ENCODE measurements at regions not wholly inside any gene's neighbourhood (a gene's known extent, or its start where the extent isn't known, plus 50 kb on each side); places are given as distances from the start of the nearest gene placed in this dataset.
"Not testable (repeated sequence)": the region's sequence is repeated elsewhere in the genome, so short reads cannot be mapped to it uniquely, and the experiment has no call there.

DNA sequence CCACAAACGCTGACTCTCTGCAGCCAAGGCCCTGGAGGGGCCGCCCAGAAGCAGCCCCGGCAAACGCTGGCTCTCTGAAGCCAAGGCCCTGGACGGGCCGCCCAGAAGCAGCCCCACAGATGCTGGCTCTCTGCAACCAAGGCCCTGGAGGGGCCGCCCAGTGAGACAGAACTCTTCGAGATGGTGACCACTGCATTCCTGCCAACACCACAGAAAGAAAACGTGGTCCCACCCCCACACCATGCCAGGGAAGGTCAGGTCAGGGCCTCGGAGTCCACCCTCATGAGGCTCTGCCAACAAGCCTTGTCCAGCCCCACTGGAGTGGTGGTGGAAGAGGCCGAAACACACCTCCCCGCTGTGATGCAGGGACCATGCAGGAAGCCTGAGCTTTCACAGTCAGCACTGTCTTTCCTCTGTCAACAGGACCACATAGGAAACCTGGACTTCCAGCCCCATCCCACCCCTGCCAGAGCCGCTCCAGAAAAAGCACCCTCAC, 97.5 kb downstream of the DLL1 start:
- no peak for DNase-seq (ENCODE audit: low spot score)
- TF ChIP-seq, protein P1, sequence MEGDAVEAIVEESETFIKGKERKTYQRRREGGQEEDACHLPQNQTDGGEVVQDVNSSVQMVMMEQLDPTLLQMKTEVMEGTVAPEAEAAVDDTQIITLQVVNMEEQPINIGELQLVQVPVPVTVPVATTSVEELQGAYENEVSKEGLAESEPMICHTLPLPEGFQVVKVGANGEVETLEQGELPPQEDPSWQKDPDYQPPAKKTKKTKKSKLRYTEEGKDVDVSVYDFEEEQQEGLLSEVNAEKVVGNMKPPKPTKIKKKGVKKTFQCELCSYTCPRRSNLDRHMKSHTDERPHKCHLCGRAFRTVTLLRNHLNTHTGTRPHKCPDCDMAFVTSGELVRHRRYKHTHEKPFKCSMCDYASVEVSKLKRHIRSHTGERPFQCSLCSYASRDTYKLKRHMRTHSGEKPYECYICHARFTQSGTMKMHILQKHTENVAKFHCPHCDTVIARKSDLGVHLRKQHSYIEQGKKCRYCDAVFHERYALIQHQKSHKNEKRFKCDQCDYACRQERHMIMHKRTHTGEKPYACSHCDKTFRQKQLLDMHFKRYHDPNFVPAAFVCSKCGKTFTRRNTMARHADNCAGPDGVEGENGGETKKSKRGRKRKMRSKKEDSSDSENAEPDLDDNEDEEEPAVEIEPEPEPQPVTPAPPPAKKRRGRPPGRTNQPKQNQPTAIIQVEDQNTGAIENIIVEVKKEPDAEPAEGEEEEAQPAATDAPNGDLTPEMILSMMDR (IDR thresholded peaks at IDR 0.05; ENCODE audit: borderline replicate concordance, control extremely low read depth, extremely low read depth, insufficient read depth, missing control alignments): no peak
- in situ Hi-C loops (cut with MboI; ENCODE audit: low sequenced_read_pairs, unreplicated experiment): no loop called here

DNA sequence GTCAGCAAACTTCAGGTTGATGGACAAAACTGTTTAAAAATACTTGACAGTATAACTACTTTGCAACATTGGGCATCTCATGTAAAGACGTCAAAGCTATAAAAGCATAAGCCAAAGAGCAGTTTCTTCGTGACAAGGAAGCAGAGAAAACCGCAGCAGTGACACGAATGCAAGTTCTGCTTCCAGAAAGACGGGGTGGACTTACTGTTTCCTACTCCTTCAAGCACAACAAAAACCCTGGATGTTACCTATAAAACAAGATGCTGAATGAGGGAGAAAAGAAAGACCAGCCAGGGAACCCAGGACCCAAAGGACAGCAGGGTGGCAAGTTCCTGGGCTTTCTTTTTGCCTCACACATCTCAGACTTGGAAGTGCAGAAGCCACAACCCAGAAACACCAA, 98.0 kb downstream of the DLL1 start:
- TF ChIP-seq, protein P1 (IDR thresholded peaks at IDR 0.05; ENCODE audit: borderline replicate concordance, control extremely low read depth, extremely low read depth, insufficient read depth, missing control alignments): no peak
- in situ Hi-C loops (cut with MboI; ENCODE audit: low sequenced_read_pairs, unreplicated experiment): no loop called here
- no peak for DNase-seq (ENCODE audit: low spot score)

DNA sequence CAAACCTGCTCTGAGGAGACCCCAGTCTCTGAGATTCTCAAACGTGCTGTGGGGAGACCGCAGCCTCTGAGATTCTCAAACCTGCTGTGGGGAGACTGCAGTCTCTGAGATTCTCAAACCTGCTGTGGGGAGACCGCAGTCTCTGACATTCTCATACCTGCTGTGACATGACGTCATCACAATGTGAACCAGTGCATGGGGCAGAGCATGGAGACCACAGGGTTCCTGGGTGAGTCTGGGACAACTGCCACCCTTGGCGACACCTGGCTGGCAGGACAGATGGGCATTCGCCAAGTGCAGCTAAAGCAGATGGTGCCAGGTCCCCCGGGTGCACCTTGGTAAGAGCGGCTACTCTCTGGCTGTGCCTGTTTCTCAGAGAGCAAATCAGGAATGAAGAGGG, 98.8 kb downstream of the DLL1 start:
- in situ Hi-C loops (cut with MboI; ENCODE audit: low sequenced_read_pairs, unreplicated experiment); DNase-seq (ENCODE audit: low spot score): not testable (repeated sequence)

DNA sequence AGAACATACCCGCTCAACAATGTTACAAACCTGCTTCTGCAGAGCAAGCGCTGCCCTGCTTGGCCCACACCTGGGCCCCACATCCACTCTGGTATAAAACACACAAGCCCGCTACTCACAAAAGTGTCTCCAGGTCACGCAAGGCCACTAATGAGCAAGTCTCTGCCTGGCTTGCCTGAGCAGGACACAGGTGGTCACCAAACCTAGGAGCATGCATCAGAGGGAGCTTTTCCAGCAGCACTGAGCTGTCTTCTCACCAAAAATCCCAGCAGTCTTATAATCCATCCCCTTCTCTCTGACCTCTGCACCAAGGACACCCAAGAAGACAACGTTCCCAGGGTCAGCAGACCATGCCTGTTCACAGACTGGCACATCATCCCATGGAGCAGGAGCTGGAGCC, 100.8 kb downstream of the DLL1 start:
- TF ChIP-seq, protein P1 (IDR thresholded peaks at IDR 0.05; ENCODE audit: borderline replicate concordance, control extremely low read depth, extremely low read depth, insufficient read depth, missing control alignments): no peak
- in situ Hi-C loops (cut with MboI; ENCODE audit: low sequenced_read_pairs, unreplicated experiment): no loop called here

DNA sequence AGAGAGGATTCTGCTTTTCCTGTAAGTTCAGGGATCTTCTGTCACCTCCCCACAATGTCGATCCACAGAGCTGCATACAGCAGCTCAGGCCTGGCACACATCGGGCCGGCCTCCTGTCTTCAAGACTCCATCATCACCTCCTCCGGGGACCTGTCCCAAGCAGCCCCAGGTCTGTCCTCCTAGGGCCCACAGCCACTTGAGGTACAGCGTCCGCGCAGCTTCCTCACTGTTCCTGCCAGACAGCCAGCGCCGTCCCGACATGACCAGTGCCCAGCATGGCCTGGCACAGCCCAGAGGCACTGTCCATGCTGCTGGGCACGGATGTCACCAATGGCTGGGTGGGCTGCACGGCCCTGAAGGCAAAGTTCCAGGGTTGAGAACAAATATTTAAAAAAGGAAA, 101.6 kb downstream of the DLL1 start:
- peak; percentile 9 for DNase-seq (ENCODE audit: low spot score)
- TF ChIP-seq, protein P1 (IDR thresholded peaks at IDR 0.05; ENCODE audit: borderline replicate concordance, control extremely low read depth, extremely low read depth, insufficient read depth, missing control alignments): no peak
- in situ Hi-C loops (cut with MboI; ENCODE audit: low sequenced_read_pairs, unreplicated experiment): no loop called here

More for the DNA sequence above, 100.8 kb downstream of the DLL1 start:
- DNase-seq (ENCODE audit: low spot score): peak; percentile 15

DNA sequence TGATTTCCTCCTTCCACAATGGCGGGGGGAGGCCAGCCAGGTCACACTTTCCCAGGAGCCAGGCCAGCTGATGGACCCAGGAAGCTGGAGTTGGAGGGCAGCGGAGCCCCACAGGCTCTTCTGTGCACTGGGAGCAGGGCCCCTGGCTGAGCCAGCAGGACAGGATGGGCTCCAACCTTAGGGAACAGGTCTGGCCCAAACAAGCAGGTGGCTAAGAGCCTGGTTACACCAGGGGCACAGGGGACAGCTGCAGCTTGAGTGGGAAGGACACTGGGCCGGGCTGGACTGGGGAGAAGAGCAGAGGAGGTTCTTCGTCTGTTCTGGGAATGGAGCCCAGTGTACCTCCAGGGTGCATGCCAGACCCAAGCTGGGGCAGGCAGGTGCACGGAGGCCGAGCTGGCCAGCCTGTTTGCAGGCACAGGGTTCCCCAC, 102.3 kb downstream of the DLL1 start:
- DNase-seq (ENCODE audit: low spot score): peak; percentile 20
- in situ Hi-C loops (cut with MboI; ENCODE audit: low sequenced_read_pairs, unreplicated experiment): no loop called here
- TF ChIP-seq, protein P1 (IDR thresholded peaks at IDR 0.05; ENCODE audit: borderline replicate concordance, control extremely low read depth, extremely low read depth, insufficient read depth, missing control alignments): no peak

DNA sequence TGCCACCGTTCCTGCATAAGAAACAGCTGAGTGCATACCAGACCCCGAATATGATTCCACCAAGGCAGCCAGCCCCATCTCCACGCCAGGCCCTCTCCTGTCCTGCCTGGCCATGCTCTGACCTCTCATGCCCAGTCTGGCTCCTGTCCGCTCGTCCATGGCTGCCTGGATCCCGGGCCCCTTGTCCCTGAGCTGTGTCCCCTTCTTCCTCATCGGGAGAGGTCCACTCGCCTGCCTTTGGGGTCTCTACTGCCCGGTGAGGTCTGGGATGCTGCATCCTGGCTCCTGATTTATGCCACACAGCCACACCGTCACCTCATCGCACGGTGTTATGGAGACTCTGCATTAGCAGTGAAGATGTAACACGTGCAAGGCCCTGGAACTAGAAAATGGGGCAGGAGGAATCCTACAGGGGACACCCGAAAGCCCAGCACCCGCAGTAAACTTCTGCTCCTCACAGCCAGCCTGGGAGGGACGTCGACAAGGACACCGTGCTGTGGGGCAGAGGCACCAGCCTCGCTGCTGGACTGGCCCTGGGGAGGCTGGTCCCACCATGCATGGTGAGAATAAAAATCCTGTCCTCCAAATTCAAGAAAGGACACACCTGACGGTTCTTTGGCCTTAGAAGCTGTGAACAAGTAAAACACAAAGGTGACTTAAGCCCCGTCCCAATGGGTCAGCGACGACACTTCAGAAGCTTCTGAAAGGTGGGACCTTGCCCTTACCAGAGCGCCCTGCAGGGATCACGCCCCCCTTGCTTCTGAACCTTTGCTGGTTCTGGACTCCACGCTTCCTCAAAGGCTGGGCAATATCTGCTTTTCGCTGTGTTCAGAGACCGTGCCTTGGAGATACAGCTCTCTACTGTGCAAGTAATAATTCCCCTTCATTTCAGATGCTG, 103.0 kb downstream of the DLL1 start:
- TF ChIP-seq, protein P1 (IDR thresholded peaks at IDR 0.05; ENCODE audit: borderline replicate concordance, control extremely low read depth, extremely low read depth, insufficient read depth, missing control alignments): no peak
- DNase-seq (ENCODE audit: low spot score): peak; percentile 16
- in situ Hi-C loops (cut with MboI; ENCODE audit: low sequenced_read_pairs, unreplicated experiment): no loop called here
